Dedifferentiated amniotic fluid mesenchymal stem cell (primary cell): ENCODE measurements at regions not wholly inside any gene's neighbourhood (a gene's known extent, or its start where the extent isn't known, plus 50 kb on each side); places are given as distances from the start of the nearest gene placed in this dataset.
A peak's percentile ranks its signal among the peaks of the same experiment; 100 is the strongest.

Experiments used
- DNase-seq: peaks from one replicate; pipeline ENCODE4 v3.0.0-alpha.2; 2016; ENCODE audit errors: extremely low spot score

DNA sequence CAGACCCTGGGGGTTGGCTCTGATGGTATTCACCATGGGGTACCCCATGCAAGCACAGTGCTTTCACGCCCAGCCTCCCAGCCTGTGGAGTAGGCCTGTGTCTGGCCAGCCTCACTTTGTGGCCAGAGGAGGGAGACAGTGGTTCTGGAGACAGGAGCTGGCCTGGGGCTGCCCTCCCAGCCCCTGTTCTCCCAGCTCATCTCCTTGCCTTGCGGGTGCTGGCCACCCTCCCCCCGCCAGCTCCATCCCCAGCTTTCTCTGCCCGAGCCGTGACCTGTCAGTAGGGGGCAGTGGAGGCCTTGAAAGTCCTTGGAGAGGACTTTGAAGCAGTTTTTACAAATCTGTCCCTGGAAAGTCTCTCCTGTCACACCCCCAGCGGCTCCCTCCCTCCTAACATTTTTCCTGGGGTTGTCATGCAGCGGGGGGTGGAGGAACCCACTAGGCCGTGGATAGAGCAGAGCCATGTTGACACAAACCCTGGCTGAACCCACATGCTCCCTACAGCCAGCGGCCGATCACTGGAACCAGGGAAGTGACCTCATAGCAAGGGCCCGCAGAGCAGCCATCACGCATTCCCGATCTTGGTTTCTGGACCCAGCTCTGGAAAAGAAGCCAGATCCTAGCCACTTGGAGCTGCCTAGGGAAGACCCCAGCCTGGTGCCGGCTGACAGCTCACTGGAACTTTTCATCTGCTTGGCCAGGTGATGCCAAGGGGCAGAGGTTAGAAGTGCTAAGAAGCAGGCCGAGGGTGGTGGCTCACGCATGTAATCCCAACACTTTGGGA, 289.4 kb downstream of the SEC14L1 start:
- peak; percentile 97 for DNase-seq

DNA sequence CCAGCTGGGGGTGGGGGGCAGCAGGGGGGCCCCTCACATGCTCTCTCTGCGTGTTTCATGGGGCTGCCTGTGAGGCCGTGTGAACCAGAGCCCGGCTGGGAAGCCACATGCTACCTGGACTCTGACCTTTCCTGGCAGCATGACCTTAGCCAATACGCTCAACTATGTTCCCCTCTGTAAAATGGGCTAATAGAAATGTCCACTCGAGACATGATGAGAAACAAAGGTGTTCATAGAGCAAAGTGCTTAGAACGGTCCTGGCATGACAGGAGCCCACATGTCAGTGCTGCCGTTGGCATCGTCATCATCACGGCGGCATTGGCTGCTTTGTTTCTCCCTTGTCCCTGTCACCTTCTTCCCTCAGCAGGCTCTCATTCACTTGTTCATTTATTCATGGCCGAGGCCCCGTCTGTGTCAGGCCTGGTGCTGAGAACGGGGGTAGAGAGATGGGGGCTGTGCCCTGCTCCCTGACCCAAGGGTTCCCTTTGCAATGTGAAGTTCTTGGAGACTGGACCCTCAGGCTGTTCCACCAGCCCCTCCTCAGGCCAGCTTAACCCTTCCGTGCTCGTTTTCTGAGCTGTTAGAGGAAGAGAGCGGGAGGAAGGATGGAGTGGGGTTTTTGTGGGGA, 291.4 kb downstream of the SEC14L1 start:
- no peak for DNase-seq

DNA sequence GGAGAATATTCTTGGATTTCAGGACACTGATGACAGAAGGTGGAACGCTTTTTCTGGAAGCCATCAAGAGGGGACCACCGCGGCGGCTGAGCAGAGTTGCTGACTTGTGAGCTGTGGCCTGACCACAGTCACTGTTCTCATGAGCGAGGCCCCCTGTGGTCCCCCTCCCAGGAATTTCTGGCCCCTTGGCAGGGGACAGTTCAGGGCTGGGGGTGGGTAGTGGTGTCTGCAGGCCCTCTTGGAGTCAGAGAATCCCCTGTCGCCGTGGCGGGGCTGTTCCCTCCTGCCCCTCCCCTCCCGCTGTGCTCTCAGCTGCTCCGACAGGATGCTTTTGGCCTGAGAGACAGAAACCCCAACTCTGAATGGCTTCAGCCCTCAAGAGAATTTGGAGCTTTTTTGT, 292.0 kb downstream of the SEC14L1 start:
- no peak for DNase-seq

DNA sequence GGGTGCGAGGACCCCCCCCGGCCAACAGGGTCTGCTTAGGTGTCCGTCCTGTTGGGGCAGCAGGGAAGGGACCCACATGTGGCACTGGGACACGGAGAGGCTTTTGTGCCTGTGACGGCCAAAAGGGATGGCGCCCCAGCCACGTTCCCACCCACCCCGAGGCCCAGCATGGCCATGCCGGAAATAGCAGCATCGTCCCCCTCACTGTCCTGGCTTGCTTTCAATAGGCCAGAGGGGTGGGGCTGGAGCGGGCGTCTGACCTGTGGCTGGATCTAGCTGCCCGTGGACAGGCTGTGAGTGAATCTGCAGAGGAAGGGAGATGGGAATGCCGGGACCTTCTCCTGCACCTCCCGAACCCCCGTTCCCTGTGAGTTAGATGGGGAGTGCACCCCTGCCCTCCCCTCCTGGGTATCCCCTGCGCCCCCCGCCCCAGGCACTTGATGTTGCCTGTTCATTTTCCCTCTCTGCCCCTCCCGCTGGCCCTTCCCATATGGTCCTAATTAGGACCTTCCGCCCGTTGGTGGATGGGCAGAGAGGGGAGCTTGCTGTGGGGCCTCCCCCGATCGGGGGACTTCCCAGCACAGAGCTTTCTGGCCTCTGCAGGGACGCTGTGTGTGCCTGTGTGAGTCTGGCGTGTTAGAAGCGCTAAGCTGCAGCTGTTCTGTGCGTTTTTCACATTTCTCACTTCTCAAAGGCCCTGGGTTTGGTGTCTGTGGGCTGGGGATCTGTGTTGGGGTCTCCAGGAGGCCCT, 292.8 kb downstream of the SEC14L1 start:
- peak; percentile 42 for DNase-seq

DNA sequence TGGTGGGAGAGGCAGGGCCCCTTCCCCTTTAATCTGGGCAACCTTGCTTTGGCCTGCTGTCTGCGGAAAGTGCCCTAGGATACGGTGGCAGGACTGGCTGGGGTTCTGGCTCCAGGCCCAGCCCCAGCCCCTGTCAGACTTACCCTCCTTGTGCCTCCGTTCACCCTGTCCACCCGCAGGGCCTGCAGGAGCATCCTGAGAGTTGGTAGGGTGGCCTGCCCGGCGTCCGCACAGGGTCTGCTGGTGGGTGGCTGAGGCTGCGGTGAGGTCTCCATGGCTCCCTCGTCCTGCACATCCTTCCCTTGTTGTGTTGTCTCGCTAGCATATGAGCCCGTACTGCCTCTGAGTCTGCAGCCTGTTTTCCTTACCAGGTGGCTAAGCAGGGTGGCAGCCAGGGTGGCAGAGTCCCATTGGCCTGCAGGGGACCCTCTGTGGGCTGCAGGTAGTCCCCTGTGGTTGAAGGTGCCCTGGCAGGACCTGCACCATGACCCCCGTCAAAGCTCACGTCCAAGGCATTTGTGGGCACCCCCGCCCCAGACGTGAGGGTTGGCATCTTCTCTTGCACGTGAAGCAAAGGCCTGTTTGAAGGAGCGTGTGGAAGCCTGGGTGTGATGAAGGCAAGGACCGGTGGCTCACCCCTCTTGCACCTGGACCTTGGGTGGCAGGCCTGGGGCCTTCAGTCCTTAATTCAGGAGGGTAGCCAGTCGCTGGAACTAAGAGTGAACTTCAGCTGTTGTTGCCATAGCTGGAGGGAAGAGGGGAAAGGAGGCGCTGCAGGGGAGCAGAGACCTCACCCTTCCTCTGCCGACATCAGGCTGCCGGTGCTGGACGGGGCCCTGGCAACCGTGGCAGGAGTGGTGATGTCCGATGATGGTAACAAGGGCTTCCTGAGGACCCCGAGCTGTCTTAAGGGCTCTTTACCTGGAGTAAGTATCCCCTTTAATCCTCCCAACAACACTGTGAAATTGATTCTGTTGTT, 293.7 kb downstream of the SEC14L1 start:
- DNase-seq = no peak

DNA sequence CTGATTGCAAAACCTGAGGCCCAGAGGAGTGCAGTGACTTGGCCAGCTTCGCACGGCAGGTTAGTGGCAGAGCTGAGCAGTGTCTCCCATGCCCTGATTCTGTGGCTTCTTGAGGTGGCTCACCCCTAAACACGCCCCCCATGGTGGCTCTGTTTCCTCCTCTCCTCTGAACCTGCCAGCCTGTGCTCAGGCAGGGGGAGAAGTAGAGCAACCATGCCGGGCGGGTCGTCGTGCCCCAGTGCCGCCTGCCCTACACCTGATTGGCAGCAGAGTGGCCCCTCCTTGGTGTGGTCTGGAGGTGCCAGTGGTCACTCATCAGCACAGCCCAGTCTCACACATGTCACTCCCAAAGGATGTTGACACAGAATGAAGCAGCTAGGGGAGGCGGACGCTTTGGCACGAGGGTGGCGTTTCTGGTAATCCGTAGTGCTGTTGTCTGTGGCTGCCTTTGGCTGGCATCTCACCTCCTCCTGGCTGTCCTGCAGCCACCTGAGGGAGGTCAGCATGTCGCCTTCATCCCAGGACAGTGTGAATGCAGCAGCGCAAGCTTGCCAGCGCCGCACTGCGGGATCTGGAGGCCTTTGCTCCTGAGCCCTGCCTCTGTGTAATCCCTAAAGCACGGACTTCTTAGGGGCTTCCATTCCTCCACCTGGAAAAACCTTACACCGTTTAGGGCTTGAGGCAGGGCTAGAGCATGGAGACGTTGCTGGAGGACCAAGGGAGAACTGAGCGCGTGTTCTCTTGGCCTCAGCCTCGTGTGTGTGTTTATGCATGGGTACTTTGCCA, 294.7 kb downstream of the SEC14L1 start:
- no peak for DNase-seq

DNA sequence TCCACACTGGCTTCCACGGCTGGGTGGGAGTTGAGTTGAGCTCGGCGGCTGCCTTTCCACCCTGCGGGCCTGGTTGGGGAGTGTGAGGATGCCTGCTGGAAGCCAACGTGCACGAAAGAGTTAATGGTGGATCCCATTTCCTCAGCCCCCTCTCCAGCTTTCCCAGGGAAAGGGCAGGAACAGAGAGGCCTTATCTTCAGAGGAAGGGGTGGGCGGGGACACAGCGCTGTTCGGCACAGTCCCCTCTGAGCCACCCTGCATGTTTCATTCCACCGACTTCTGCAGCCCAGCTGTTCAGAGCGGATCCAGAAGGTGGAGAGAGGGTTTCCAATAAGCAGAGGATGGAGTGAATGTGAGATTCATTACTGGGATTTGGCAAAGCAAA, 295.3 kb downstream of the SEC14L1 start:
- DNase-seq = no peak

DNA sequence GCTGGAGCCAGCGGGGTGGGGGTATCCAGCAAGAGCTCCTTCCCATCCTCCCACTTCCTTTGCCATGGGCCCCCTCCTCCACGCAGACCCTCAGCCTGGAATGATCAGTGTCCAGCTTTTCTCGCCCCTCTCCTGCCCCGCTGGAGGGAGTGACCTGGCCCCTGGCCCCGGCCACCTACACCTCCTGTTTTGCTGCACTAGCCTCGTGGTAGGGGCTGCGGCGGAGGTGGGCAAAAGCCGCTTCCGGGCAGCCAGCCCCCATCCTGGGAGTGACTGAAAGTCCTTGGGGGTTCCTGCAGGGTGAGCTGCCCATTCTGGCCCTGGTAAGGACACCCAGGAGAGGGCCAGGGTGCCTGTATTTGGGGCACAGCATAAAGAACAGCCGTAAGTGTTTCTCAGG, 295.7 kb downstream of the SEC14L1 start:
- DNase-seq = no peak

DNA sequence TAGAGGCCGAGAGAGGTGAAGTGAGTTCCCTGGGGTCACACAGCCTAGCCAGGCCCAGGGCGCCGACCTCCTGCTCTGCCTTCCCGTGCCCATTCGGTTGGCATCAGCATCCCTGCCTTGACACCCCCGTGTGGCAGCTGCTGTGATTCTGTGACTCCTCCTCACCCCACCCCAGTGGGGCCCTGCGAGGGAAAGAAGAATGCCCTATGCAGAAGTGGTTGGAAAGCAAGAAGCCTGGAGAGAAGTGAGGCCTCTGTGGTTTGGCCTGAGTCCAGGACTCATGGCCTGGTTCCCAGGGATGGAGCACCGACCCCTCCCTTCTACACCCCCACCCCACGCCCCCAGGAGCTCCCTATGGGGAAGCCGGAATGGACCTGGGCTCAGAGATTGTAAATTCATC, 296.2 kb downstream of the SEC14L1 start:
- peak; percentile 79 for DNase-seq

DNA sequence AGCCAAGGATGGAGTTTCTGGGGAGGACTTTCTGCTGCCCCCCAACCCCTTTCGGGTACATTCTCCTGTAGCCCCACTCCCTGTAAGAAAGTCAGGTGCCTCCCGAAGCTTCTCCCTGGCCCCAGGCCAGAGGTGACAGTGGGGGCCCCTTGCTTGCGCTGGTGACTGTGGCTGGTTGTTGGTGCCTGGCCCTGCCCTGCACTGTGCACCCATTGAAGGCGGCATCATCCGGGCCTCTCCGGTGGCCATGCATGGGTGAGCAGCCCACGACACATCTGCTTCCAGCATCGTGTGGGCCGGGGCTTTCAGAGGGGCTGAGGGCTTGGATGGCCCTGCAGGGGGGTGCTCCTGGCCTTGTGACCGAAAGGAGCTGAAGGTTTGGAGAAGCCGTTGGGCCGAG, 297.0 kb downstream of the SEC14L1 start:
- no peak for DNase-seq

DNA sequence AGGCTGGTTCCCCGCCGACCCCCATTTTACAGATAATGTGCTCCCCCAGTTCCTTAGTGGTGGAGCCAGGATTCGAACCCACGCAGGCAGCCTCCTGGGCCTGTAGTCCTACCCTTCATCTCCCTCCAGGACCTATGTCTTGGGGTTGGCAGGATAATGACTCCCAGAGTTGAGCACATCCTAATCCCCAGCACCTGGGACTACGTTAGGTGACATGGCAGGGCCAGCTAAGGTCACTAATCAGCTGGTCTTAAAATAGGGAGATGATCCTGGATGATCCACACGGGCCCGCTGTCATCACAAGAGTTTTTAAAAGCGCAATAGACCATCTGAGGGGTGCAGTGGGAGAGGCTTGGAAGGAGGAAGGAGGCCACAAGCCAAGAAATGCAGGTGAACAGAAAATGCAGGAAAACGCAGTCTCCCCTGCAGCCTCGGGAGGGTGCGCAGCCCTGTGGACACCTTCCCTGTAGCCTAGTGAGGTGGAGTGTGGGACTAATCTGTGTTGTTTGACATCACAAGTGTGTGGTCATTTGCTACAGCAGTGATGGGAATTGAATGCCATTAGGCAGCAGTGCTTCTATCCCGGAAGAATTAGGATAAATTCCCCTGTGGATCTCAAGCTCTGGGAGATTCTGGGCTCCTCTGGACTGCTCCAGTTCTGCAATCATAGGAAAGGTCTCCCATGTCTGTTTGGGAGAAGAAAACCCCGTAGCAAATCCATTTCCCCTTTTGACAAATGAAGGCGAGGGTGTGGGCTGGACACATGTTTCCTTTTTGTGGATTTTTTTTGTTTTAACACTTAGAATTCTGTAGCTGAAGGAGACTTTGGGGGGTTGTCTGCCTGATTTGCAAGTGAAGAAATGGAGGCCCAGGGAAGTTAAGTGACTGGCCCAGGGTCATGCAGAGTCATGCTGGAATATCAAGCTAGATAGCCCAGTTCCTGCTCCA, 297.7 kb downstream of the SEC14L1 start:
- DNase-seq = no peak

DNA sequence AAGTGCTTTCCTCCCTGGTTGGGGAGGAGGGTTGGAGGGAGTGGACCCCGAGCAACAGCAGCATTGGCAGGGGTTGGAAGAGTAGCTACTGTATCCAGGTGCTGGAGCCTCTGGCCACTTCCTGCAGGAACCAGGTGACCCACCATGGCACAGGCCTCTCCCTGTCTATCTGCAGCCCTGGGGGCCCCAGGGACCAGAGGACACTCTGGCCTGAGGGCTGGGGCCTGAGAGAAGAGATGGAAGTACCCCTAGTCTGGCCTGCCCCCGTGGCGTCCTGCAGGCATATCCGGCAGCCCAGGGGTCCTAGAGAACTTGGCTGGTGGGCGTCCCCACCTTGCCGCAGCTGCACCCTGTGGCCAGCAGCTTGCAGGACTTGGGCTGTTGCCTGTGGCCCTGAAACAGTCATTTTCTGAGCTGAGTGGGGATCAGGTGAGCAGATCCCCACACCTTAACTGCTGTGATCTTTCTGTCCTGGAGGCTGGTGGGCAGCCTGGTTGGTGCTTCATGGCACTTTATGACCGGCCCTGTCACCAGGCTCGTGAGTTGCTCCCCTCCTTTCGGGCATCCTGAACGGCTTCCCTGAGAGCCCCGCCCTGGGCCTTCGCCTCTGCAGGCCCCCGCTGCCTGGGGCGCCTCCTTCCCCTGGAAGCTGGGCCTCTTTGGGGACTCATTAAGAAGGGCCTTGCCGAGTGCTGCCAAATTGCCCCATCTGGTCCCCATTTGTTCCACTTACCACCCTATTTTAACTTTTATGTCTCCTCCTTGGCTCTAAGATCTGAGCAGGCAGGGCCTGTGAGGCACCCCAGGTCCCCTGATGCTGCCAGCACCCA, 298.6 kb downstream of the SEC14L1 start:
- DNase-seq = no peak

DNA sequence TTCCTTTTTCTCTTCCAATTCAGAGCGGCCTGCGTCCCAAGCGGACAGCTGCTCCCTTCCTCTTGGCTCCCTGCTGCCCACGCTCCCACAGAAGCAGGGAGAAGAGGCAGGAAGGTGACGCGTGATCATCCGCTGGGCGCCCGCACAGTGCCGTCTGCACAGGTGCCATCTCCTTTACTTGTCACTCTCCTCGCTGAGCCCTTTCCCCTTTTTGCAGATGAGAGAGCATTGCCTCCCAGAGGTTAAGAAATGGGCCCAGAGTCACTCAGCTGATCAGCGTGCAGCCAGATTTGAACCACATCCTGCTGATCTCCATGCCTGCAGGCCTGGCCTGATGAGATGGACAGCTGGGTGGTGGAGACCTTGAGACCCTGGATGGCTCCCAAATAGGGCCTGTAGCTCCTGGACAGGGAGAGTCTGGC, 299.8 kb downstream of the SEC14L1 start:
- DNase-seq = no peak

DNA sequence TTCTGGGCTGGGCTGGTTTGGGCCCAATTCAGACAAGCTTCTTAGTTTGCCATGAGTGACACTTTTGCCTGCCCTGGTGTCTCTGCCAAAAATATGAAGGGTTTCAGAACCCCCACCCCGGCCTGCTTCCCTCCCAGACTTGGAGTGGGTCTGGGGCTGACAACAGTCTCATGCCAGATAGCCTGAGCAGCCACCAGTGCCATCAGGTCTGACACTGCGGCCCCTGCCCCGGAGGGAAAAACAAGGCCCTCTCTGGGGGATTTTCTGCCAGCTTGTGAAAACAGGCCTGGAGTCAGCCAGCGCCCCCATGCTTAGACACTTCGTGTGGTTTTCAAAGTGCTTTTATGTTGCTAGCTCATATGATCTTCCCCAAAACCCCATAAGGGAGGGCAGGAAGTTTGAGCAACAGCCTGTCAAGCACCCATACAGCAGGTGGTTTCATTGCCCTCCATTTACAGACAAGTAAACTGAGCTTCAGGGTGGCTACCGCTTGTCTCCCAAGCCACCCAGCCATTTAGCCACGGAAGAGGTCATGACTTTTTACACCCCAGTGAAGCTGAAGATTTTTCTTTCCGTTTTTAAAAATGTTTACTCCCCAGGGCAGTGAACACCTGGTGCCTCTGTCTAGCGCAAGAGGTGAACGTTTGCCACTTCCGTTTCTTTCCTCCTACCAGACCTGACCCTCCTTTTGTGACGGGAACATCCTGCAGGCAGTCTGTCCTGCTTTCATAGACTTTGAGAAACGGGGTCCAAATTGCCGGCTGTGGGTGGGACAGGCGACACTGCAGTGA, 300.6 kb downstream of the SEC14L1 start:
- DNase-seq = no peak

DNA sequence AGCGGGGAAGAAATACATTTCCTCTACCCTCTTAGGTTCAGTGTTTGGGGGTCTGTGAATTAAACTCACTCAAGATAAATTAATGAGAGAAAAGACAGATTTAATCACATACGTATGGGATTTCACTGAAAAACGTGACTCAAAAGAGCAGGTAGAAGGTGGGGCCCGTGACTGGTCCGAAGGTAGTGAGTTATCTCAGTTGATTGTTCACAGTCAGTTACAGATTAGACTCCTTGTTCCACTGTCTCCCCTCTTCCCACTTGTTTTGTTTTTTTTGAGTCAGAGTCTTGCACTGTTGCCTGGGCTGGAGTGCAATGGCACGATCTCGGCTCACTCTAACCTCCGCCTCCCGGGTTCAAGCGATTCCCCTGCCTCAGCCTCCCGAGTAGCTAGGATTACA, 301.2 kb downstream of the SEC14L1 start:
- no peak for DNase-seq

DNA sequence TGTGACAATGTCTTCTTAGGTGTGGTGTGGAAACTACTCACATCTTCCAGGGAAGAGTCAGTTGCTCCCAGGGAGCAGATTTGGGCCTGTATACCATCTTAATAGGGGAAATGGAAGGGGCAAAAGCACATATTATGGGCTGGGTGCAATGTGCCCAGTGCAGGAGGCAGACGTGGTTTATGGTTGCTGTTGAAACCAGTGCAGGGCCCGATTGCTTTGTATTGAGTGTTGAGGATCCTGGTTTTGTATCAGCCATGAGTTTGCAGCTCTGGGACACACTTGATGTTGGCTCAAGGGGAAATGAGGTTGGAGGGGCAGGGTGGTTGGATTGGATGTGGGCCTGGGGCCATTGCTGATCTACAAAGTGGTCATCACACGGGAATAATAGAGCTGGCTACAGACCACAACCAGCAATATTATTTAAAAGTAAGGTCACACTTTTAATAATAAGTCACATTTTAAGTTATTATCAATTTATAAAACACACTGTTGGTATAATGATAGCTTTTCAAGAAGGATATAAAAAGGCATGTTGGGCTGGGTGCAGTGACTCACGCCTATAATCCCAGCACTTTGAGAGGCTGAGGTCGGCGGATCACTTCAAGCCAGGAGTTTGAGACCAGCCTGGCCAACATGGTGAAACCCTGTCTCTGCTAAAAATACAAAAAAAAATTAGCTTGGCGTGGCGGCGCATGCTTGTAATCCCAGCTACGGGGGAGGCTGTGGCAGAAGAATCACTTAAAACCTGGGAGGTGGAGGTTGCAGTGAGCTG, 302.4 kb downstream of the SEC14L1 start:
- no peak for DNase-seq

DNA sequence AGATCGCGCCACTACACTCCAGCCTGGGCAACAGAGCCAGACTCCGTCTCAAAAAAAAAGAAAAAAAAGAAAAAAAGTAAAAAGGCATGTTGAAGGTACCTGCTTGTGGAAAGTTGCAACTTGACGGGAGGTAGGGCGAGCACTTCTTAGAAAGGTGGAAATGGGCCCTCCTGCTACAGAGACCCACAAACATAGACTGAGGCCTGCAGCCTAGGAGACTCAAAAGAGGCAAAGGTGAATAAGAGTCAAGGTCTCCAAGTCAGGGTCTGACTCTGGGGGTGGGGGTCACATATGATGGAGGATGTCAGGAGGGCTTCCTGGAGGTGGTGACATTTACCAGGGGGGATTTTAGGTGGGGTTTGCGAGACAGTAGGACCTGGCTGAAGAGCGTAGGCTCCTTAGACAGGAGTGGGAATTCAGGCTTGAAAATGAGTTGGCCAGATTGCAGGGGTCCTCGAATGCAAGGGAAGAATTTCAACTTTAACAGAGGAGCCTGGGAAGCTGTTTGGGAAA, 303.0 kb downstream of the SEC14L1 start:
- DNase-seq = no peak
